HG03095 (cell line): ENCODE measurements at regions not wholly inside any gene's neighbourhood (a gene's known extent, or its start where the extent isn't known, plus 50 kb on each side); places are given as distances from the start of the nearest gene placed in this dataset.

Experiments
- ATAC-seq: cut with Tn5 transposase; IDR thresholded peaks from one replicate; pipeline ENCODE4 v1.9.1; 2021; ENCODE audit warnings: moderate library complexity; ENCODE audit not compliant: unreplicated experiment

DNA sequence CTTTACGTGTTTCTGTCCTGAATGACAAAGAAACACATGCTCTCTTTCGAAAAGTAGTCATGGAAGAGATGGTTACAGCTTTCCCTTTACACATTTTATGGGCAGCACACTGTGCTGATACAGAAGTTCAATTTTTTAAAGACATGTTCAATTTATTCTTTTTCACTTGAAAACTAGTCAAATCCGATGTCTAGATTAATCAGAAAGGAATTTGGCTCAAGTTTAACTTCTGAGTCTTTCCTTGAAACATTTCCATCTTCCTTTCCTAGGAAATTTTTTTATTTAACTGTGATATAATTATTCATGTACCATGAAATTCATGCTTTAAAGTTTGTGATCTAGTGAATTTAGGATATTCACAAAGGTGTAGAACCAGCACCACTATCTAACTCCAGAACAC lies 360.1 kb downstream of the TNS3 start:
- ATAC-seq, result no peak

DNA sequence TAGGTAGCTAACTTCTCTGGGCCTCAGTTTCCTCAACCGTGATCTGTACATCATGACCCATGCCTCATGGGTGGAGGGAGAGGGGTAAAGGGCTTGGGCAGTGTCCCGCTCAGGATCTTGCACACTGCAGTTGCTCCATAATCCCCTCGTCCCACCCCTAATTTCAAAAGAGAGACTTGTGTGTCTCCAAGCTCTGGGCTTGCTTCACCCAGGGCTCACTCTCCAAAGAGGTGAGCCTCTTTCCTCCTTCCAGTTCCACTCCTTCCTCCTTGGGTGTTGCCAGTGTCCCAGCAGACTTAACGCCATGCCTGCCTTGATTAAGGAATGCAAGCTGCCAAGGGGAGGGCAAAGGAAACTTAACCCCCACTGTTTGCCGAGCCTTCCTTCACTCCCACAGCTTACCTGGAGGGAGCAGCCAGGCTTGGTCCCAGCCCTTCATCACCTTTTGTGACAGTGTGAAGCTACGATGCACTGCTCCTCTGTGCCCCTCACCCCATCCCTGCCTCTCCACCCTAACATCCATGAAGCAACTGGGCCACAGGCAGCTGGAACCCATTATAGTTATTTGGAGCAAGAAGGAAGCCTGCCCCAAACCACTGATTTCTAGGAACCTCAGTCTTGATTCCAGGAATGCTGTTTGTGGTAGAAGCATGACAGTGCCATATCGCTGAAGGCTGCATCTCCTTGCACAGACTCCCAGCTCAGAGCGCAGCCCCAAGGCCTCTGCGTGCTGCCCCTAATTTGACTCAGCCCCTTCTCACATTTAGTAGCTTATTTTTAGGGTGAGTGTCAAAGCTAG lies 363.3 kb downstream of the TNS3 start:
- no peak for ATAC-seq

DNA sequence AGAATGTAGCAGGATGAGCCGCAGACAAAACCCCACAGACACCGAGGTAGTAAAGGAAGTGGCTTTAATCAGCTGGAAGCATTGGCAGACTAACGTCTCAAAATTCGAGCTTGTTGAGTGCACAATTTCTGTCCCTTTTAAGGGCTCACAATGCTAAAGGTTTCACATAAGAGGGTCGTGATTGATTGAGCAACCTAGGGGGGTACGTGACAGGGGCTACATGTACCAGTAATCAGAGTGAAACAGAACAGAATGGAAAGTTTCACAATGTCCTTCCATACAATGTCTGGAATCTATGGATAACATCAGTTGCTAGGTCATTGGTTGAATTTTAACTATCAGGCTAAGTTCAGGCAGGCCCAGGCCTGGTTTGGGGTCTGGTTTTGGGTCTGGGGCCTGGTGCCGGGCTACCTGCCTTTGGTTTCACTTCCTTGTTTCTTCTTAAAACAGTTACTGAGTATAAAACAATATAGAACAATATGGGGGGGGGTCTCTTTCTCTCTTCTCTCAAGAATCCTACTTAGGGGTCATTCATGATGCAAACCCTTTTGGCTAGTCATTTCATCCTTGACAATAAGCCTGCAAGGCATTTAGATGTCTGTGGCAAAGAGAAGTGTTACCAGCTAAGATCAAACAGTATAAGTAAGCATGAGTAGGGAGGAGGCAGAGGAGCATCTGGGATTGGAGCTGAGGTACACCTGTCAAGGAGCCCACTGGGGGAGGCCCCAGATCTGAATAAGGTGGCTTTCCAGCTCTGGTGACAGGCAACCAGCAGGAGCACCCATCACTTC lies 364.1 kb downstream of the TNS3 start:
- no peak for ATAC-seq

DNA sequence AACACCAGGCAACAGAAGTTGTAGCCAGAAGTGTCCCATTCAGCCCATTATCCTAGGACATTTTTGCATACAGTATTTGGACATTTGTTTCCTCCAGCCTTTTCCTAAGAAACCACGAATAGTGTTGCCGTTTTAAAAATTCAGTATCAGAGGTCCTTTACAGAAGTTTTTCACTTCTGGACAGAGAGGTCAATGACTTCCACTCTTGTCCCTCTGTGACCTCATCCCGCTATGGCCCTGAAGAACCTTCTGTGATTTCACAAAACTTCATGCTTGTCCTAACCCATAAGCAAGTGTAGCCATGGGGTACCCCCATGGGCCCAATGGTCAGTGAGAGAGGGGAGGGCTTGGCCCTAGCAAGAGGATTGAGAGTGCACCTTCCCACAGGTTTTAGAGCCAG lies 364.8 kb downstream of the TNS3 start:
- ATAC-seq, result no peak

DNA sequence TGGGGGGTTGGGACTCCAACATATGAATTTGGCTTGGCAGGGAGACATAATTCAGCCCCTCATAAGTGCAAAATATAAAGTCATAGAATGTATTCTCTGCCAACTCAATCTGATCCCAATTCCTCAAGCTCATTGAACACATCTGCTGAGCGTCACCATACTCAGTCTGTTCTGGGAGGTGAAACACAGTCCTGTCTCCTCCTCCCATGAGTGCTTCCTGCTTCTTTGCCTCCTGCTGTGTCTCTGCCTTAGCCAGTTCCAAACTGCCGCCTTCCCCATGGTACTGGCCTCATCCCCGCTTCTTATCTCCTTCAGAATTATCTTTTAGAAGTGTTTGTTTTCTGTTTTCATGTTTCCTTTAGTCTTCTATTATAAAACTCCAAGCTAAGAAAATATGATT lies 365.5 kb downstream of the TNS3 start:
- no peak for ATAC-seq

DNA sequence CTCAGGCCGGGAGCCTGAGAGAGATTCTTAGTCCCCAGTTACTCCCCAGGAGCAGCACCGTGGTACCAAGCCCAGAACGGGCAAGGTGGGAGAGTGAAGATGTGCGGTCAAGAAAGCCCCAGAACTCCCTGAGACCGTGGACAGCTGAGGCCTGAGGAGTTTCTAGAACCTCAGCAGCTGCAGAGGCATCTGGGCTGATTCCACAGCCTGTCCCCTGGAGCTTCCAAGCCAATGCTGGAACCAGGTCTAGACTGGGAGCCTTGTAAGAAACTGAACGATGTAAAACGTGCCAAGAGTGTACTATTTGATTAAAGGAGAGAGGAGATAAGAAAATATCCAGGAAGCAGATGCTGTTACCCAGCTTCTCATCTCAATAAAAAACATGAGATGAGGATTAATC lies 366.3 kb downstream of the TNS3 start:
- no peak for ATAC-seq

DNA sequence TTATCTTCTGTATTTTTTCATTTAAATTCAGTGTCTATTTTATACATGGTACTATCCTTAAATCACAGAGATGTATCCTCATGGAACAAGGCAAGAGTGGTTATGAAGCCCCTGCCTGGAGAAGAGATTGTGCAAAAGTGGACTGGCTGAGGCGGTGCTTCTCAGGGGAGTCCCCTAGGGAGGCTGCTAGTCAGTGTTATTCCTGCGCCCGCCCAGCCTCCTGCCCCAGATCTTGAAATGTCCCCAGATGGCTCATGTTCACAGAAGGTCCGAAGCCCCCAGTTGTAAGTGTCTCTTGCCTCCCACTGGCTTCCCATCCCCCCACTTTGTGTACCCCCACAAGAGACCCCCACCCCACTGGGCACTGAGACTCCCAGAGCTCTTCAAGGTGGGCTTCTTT lies 366.9 kb downstream of the TNS3 start:
- ATAC-seq, result no peak

DNA sequence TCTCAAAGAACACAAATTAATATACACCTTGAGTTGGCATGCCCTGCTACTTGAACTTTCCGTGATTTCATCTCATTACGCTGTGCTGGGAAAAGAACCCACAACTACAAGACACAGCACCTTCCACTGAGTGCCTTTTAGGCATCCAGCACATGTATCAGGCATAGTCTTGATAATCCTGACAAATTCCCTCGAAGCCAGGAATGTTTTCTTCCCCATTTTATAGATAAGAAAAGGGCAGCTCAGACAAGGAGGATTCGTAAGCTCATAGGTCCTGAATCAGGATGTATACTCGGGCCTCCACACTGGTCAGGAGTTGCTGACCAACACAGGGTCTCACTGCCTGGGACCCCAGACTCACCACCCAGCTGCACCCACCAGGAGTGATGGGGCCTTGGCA lies 368.6 kb downstream of the TNS3 start:
- no peak for ATAC-seq

DNA sequence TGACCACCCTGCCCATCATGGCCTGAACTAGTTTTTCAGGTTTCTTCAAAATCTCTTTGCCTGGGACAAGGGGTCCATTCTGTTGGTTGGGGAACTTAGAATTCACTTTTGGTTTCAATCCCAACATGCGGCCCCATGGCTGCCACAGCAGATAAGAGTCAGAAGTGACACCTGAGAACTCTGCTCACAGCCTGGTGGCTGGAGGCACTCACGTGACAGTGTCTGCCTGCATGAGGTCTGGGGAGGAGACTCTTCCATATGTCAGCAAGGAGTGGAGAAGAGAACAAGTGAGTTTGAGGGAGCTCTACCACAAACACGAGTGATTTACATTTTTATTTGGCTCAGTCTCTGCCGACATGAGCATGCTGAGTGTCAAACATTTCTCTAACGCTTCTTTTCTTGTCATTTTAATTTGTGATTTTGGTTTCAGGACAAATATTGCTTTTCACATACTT lies 370.4 kb downstream of the TNS3 start:
- ATAC-seq, result no peak

DNA sequence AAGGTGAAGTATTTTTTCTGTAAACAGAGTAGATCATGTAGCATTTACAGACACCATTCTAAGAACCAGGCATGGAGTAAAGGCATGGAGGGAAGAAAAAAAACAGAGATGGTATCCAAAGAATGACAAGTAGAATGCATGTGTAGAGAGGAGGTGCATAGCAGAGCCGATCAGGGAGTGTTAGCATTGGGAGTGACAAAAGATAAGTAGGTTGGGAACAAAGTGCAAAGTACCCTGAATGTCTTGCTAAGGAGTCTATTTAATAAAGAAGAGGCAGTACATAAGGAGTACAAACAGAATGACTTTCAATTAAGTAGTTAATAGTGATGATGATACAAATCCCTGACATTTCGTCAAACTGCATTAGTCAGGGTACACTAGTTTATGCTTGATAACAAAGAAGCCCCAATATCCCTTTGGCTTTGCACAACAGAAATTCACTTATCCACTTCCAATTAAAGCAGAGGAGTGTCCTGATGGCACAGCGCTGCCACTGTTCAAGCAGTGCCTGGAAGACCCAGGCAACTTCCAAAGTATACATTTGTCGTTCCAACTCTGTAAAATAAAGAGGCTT lies 371.5 kb downstream of the TNS3 start:
- ATAC-seq, result no peak

DNA sequence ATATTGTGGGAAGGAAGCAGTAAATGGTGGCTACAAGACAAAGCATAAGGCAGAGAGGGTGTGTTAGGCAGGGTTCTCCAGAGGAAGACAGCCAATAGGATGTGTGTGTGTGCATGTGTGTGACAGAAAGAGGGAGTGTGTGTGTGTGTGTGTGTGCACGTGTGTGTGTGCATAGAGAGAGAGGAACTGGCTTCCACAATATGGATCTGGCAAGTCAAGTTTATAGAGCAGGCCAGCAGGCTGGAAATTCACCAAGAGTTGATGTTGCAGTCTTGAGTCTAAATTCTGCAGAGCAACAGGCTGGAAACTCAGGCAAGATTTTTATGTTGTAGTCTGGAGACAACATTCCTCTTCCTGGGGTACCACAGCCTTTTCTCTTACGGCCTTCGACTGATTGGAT lies 374.0 kb downstream of the TNS3 start:
- no peak for ATAC-seq

DNA sequence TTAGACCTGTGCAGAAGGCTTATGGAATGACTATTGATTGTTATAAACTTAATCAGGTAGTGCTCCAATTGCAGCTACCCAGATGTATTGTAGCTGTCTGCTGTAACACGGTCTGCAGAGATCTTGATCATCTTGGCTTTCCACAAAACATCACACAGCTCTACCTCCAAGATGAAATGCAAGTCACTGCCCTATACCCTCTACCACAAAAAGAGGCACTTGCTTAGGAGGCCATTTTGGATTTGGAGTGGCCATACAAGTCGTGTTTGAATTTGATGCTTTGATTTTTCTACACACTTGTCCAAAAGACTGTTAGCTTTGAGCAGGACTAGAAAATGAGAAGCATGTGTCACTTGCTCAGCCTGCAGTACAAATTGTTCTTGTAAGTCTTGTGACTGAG lies 377.2 kb downstream of the TNS3 start:
- no peak for ATAC-seq

DNA sequence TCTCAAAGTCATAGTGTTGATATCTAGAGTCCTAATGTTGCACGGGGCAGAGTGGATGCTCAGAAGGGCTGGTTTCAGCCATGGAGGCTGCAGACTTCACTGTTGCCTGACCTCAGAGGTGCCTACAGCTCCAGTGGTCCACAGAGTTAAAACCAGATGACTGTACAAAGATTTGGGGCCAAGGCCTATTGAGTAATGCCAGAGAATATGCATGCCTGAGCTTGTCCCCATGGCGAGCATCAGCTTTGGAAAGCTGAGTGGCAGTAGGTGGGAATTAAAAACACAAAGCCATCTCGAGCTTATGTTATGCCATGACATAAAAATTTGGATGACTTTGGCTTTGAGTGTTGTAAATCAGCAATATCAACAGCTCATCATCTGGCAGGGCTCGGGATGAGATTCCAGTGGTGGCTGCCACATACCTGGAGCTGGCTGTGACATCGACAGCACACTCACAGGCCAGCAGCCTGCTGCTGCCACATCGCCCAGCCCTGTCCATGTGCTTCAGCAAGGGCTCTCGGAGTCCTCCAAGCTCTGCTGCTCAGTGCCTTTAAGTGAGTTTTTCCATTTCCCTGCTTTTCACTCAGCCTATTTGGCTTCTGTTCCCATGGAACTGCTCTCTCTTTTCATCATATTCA lies 379.6 kb downstream of the TNS3 start:
- no peak for ATAC-seq

DNA sequence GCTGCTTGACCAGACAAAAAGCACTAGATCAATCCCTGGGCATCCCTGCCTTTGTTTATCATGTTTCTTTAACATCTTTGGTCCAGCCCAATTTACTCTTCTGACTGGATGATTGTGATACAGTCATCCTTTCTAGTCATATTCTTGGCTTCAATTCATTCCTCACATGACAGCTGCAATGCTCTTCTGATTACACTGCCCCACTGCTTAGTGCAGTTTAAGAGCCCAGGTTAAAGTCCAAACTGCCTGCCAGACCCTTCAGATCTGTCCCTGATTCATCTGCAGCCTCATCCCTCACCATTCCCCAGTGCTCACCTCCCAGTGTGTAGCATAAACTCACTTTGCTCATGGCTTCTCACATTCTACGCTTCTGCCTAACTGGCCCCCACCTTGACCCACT lies 383.8 kb downstream of the TNS3 start:
- no peak for ATAC-seq

DNA sequence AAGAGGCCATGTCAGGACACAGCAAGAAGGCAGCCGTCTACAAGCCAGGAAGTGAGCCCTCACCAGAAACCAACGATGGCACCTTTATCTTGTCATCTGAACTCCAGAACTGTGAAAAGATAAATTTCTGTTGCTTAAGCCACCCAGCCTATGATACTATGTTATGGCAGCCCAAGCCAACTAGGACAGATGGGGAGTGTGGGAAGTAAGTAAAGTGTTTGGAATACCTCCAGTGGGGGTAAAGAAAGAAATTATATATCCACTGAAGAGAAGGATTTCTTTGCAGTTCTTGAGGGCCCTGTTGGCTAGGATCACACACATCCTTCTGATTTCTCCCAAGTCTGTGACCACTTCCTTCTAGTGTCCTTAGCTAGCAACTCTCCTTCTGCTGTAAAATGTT lies 384.4 kb downstream of the TNS3 start:
- no peak for ATAC-seq

DNA sequence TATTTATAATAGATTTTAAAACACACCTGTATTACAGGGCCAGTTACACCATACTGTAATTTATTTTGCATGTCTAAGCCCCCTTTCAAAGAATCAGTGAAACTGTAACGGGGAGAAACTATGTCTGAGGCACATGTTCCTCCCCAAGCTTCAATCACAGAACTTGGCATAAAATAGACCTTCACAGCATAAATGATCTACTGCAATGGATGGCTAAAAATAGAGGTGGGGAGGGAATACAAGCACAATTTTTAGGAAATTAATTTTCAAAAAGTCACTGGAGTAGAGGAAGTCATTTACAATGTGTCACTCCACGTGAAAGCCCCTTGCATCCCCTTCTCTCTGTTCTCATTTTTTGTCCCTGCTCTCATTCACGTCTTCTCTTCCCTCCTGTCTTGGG lies 385.2 kb downstream of the TNS3 start:
- no peak for ATAC-seq

DNA sequence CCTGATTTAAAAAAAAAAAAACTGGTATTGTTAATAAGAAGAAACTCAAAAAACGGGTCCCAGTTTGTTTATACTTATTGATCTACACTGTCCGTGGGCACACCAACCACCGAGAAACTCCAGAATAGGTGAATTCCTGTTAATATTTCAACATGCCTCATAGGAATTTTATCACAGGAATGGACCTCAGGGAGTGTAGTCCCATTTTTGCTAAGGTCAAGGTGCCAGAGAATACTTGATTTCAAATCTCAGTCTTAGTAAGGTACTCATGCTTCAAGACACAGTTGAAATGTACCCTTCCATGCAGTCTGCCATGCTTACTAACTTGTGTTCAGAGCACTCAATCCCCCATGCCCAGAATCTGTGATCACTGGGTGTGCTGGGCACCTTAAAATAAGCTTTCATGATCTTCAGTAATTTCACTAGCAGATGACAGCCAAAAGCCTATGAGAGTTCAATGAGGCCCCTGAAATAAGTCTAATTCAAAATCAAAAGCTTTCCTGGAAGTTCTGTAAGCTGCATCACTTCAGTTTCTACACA lies 385.7 kb downstream of the TNS3 start:
- no peak for ATAC-seq

DNA sequence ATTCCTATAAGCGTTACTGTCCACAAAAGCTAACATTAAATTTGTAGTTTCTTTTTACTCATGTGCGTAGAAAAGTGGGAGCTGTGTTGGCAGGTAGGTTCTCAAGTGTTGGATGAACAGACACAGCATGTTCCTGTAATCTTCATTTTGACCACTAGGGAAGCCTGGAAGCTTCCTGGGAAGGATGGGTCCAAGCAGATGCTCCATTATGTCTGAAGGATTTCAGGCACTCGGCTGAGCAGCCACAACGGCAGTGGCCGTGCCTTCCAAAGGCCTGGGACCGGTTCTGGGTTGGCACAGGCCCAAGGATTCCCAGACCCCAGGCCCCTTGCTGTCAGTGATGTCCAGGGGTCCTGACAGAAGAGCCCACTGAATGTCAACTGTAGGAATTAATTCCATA lies 386.3 kb downstream of the TNS3 start:
- no peak for ATAC-seq

DNA sequence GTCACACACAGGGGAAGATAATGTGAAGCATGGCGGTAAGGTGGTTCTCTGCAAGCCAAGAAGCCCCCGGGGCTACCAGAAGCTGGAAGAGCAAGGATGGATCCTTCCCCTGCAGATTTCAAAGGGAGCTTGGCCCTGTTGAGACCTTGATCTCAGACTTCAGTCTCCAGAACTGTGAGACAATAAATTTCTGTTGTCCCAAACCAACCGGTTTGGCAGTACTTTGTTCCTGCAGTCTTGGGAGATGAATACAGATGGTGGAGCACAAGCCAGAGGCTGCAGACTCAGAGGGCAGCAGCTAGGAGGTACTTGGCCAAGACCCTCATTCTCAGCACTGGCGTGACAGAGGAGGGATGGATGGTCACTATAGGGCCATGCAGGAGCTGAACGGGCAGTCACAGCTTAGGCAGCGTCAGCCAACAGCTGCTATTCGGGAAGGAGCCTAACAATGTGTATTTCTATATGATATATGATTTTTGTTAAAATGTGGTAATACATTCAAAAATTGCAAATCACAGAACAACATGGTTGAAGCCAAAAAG lies 387.3 kb downstream of the TNS3 start:
- no peak for ATAC-seq

DNA sequence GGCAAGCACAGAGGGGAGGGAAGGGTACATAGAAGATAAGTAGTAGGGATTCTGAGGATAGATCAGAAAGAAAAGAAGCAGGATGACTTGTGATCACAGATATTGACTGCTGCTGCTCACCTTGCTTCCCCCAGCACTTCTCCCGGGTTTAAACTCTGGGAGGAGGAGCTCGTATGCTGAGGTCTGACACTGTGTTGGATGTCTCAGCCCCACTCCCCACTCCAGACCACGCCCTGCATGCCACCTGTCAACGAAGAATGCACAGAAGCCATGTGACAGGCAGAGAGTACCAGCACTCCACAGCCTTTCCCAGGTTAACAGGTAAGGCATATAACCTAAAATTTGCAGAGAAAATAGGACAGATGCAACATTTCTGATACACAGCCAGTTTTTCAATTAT lies 388.9 kb downstream of the TNS3 start:
- no peak for ATAC-seq

DNA sequence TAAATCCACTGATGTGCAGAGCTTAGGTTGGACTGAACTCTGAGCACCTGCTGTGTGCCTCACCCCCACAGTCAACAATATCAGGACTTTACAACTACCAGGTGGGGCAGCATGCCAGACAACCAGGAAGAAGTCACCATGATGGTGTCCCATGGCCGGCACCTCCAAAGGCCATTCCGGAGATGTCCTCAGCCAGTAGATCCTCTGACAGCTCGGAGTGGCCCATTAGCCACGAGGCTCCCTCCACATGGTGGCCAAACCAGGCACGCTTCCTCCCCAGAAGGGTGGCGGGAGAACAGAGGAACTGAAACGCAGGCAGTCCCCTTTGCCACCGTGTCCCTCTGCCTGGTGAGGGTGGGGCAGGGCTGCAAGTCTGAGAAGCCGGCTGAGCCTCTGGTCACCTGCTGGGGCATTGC lies 390.0 kb downstream of the TNS3 start:
- ATAC-seq, result no peak
